Middle frontal gyrus (tissue), 1 donor: ENCODE measurements at regions not wholly inside any gene's neighbourhood (a gene's known extent, or its start where the extent isn't known, plus 50 kb on each side); places are given as distances from the start of the nearest gene placed in this dataset.
"Not testable (repeated sequence)": the region's sequence is repeated elsewhere in the genome, so short reads cannot be mapped to it uniquely, and the experiment has no call there.

Experiments
- DNase-seq: peaks from one replicate; pipeline ENCODE4 v3.0.0-alpha.2; 2015; ENCODE audit warnings: low spot score; ENCODE audit errors: extremely low spot score

DNA sequence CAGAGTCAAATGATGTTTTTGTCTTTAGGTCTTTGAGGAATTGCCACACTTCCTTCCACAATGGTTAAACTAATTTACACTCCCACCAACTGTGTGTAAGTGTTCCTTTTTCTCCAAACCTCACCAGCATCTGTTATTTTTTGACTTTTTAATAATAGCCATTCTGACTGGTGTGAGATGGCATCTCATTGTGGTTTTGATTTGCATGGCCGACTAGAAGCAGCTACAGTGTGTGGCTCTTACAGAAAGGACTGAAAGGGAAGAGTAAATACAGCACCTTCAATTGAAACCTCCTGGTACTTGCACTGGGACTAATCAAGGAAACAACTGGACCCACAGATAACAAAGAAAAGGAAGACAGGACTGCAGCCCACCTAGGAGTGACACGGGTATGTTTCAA lies 668.0 kb upstream of the RGS18 start:
- DNase-seq: no peak

DNA sequence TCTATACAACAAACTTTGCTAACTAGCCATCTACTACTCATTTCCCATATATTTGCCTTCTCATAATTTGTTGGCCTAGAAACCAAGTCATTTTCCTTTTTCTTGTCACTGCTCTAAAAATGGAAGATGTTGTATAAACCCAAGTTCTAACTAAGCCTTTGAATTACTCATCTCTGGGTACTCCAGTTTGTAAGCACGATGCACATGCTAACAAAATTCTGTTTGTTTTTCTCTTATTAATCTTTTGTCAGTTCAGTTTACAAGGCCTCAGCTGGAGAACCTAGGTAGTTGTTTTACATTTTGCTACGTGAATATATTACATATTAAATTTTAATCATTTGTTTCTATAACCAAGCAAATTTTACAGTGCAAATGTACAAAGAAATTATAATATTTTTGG lies 663.2 kb upstream of the RGS18 start:
- DNase-seq: no peak

DNA sequence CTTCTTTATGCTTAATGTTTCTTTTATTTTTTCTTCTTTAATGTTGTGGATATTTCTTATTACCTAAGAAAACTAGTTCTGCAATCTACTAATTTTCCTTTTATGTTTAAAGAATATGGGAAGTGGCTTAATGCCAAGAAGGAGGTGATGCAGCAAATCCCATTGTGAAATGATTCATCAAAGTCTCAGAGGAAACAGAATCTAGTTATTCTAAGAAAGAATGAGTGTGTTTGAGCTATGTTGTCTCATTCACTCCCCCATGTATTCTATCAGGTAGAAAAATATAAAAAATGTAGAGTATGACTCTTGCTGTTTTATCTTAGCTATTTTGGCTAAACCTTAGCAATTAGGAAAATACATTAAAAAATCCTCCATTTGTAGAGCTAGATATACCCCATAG lies 659.9 kb upstream of the RGS18 start:
- DNase-seq: no peak

DNA sequence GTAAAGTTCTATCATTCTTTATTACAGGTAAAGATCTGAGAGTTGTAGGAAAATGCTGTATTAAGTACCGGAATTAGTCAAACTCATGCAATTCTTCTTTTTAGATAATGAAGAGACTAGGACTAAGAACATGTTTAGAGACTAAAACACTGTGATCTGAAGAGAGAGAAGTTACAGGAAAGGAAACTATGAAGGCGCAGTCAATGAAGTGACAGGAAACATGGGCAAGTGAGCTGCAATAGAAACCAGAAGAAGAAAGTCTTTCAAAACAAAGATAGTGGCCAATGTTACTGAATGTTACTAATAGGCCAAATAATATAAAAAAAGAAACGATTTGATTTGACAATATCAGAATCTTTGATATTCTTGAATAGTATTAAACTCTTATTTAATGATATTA lies 659.4 kb upstream of the RGS18 start:
- no peak for DNase-seq

DNA sequence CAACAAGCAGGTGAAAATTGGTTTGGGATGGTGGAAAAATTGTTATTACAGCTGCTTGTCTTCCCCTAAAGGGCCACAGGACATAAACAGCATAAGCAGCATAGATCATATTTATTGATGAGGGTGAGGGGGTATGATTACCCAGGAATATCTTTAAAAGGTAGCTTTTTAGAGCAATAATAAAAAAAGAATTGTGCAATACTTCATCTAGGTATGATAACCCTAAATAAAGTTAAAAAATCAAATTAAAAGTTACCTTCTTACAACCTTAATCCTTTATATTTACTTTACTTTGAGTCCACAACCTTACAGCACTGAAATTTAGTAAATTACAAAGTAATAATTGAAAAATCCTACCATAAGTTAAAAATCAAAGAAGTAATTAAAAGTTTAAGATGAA lies 653.3 kb upstream of the RGS18 start:
- DNase-seq: no peak

DNA sequence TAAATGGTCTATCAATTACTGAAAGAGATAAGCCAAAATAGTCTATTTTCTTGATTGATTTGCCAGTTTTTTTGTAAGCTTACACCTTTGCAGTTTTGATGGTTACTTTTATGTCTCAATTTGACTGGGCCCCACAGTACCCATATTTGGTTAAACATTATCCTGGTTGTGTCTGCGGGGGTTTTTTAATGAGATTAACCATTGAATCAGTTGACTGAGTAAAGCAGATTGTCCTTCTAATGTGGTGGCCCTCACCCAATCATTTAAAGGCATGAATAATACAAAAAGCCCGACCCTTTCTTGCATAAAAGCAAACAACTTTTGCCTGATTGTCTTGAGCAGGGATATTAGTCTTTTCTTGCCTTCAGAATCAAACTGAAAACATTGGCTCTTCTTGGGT lies 650.0 kb upstream of the RGS18 start:
- no peak for DNase-seq

DNA sequence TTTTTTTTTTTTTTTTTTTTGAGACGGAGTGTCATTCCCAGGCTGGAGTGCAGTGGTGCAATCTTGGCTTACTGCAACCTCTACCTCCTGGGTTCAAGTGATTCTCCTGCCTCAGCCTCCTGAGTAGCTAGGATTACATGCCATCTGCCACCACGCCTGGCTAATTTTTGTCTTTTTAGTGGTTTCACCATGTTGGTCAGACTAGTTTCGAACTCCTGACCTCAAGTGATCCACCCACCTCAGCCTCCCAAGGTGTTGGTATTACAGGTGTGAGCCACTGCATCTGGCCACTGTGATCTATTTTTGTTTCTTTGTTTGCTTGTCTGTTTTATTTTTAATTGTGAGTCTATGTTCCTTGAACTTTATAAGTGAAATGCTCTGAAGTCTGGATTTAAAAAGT lies 646.8 kb upstream of the RGS18 start:
- not testable (repeated sequence) for DNase-seq

DNA sequence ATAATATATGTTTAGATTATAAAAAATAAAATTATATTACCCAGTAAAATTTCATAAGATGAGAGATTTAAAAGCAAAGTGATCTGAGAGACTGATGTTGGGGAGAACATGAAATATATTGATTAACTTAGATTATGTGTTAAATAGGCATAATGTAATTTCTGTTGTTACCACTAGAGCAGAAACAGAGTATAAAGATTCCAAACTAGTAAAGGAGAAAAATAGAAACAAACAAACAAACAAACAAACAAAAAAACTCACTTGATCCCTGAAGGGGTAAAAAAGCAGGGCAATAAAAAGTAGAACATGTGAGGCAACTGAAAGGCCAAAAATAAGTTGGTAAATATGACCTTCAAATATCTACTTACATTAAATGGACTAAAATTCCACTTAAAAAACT lies 640.4 kb upstream of the RGS18 start:
- DNase-seq: no peak

DNA sequence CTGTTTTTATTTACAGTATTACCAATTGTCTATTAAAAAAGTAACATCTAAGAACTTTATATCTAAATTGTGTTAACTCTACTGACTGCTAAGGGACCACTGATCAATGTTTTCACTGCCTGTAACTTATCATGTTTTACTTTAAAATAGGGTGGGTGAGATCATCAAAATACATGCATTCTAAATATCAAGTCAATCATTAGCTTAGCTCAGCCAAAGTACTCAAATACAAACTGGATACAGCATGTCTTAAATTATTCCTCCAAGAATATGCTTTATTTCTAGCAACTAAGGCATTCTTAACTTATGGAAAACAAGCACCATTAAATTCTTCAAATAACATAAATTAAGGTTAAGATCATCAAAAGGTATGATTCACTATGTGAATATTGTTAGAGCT lies 638.7 kb upstream of the RGS18 start:
- no peak for DNase-seq

DNA sequence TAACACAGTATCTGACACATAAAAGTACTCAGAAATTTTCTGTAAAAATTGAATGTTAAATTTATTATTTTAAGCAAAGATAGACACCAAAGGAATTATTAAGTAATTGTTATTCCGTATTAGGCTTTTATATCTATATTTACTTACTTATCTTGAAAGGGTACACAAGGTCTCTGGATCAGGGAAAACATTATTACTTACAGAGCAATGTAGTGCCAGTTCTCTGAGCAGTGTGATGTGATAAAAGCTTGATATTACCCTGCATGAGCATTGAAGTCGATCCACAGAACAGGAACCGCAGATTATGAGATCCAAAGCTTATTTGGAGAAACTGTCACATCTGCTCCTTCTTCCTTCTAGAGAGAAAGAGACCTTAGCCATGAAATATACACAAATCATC lies 637.9 kb upstream of the RGS18 start:
- DNase-seq: no peak

DNA sequence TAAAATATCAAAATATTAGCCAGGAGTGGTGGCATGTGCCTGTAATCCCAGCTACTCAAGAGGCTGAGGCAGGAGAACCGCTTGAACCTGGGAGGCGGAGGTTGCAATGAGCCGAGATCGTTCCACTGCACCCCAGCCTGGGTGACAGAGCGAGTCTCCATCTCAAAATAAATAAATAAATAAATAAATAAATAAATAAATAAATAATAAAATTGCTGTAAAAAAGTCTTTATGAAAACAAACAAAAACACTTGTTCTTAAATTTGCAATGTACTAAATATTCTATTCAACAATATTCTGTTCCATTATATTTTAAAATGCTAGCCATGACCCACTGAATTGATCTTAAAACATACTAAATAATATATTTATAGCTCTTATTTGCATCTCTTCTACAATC lies 632.3 kb upstream of the RGS18 start:
- not testable (repeated sequence) for DNase-seq

DNA sequence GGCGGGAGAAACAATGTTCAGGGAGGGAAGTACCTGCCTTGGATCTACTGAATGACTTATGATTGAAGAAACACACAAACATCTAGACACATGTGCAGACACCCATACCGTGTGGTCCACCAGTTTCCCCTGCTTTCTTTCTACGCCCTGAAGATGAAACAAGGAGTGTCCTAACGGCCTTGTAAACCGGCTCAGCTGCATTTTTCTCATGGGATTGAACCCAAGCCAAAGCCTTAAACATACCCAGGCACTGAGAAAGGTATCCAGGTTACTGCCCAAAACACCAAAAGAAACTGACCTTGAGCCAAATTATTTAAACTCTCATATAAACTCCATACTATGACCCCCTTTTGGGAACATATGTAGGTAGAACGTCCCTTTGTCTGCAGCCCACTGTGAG lies 630.0 kb upstream of the RGS18 start:
- DNase-seq: no peak

DNA sequence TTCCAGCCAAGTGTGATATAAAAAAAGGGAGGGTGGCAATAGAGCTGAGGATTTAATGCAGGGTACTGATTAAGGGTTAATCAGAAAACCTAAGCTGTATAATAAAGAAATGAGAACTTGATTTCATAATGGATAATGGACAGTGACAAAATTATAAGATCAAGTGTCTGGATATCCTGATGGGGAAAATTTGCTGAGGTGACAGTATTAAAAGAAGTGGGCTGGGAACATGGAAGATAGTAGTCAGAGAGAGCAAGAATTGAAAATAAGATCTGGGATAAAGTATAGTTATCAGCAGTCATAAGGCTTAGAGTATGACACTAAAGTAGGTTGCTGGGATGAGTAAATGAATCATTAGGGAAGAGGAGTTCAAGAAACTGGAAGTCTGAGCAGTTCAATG lies 627.3 kb upstream of the RGS18 start:
- no peak for DNase-seq

DNA sequence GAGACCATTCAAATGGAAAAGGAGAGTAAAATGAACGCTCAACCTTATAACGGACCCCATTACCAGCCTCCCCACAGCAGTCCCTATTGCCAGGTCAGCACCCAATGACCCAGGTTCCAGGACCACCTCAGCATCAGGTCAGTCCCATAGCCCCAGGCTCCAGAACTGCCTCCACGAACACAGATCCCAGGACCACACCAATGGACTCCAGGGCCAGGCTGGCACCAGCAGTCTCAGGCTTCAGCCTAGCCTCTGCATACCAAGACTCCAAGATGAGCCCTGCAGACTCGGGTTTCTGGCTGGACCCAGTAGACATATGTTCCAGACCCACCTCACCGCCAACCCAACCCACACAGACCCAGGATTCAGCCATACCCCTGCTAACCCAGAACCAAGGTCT lies 625.0 kb upstream of the RGS18 start:
- no peak for DNase-seq

DNA sequence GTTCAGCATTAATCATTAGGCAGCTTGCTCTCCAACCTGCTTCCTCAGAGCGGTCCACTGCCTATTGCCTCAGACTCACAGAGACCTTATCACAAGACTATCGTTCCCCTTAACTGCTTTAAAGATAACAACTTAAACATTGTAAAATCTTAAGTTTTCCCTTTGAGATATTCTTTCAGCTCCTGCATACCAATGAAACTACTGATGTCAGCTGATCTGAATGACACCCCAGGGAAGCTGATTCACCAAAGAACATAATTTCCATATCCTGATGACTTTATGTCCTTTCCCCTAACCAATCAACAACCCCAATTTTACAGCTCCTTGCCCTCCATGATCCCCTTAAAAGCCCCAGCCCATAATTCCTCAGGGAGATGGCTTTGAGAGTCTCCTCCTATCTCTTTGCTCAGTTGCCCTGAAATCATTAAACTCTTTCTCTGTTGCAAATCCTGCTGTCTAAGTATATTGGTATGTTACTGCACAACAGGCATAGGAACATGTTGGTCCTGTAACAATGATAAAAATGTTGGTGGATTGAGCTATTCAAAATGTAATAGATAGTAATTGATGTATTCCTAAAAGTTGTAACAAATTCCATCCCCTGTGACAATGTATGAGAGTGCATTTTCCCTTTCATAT lies 621.4 kb upstream of the RGS18 start:
- DNase-seq: no peak

DNA sequence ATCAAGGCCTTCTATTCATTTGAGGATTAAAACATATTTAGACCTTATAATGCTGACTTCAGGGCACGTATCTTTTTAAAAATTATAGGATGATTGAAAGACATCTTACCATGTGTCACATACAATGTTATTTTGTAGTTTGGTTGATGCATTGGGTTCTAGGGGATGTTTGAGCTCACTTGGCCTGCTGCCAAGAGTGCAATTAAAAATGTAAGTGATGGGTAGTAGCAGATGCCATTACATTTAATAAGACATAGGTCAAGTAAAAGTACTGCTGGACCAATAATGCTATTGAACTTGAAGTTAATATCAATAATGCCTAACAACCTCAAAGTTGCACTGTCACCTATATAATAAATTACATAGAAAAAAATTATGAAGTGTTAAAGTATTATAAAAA lies 616.5 kb upstream of the RGS18 start:
- DNase-seq: no peak

DNA sequence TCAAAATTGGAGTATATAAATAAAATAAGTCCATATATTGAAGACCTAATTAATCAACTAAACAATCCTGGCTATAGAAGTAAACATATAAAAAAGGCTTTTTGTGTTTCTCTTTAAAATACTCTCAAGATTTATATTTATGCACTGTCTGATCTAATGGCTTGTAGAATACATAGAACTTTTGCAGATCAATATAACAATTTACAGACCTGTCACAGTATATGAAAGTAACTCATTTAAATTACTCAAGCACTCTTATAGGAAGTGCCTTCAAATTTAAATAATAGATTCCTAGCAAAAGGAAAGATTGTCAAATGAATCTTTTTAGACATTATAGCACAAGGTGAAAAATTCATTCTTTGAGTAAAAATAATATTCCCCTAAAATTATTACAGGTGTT lies 615.8 kb upstream of the RGS18 start:
- no peak for DNase-seq

DNA sequence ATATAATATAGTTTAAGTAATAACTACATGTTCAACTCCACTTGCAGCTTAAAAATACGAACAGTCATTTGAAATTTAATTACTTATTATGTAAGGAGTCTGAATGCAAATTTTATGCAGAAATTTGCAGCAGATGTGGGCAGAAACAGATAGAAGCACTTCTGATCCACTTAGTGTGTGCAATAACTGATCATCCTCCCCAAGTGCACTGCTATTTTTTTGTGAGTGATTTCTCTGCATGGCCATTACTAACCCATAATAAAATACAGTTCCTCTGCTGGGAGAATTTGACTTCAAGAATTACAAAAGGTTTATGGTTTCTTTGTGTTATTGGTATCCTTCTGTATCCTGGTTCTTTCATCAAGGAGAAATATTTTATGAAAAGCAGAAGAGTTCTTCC lies 611.5 kb upstream of the RGS18 start:
- no peak for DNase-seq

DNA sequence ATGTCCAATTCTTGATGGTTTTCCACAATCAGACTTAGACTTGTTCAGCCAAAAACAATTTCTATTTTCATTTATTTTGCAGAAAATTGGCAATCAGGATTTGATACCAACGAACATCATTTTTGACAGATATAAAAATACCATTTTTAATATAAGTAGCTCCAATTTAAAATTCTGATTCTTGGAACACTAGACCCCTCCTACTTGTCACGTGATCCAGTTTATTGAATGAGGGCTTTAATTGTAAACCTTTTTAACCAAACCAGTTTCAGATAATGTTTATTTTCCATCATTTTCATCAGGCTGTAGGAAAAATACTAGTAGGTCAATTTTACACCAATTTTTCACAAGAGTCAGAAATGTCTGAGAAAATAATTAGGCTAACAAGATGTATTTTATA lies 607.2 kb upstream of the RGS18 start:
- DNase-seq: no peak

DNA sequence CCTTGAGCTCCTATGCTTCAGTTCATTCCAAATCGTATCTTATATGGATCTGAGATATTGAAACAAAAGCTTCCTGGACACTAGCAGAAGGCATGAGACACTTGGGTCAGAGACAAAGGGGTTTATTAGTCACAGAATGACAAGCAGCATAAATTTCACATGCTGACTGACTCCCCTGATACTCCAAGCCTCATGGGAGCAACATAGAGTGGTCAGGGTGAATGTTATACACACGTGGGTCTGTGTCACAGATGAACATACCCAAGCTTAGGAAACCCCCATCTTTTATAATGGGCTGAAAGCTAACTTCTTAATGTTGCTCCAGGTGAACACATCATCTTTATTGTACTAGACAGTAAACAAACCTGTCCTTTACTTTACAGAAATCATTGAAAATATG lies 599.9 kb upstream of the RGS18 start:
- no peak for DNase-seq

DNA sequence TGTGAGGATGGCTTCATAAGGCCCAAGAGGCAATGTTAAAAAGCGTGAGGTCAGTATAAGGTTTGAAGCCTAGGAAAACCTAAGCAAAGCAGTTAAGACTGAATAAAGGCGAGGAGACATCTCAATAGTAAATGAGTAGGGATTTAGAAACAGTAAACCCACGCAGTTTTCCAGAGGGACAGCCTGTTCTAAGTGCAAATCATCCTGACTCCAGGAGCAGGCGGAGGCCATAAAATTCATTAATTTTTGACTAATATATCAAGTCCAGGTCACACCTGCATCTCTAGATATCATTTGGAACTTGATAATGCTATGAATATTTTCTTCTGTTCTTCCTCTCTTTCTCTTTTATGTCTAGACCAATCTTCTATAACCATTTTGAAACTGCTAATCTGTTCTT lies 597.0 kb upstream of the RGS18 start:
- no peak for DNase-seq

DNA sequence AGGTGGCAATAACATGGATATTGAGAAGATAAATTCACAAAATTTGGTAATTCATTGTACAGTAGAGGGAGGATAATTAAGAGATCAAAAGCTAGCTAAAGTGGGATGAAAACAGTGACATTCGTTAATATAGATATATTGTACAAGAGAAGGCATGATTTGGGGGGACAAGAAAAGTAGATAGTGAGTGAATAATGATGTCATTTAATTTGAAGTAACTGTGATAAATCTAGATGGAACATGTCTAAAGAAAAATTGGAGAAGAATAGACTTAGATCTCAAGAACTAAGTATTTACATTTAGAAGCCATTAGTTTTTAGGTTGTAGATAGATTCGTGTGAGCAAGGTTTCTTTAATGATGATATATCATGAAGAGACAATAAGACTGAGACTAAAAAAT lies 594.0 kb upstream of the RGS18 start:
- no peak for DNase-seq

DNA sequence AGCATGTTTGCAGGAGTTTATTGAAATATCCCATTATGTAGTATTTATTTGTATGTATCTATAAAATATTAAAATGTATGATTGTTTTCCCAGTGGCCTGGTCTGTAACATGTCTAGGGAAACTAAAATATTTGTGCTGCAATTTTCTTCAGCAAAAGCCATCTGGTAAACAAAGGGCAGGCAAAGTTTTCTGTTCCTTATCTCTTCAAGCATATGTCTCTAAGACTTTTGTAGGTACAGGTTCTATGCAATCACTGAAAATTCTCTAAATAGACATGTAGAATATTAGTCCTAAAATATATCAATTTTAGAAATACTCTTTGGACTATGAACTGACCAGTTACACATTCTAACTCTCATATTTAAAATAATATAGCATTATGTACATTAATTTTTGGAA lies 585.8 kb upstream of the RGS18 start:
- no peak for DNase-seq

DNA sequence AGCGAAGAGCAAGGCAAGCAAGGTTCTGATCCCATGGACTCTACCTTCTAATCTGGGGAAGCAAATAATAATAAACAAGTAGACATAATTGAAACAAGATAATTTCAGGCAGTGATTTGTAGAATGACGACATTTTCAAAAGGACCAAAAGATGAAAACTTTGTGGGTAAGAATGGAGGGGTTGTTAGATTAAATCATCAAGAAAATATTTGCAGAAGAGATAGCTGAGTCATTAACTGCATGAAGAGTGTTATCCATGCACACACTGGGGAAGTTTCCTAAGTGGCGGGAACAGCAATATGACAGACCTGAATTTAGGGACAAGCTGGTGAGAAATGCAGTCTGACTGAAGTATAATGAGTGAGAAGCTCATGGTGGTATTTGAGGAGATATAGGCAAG lies 583.1 kb upstream of the RGS18 start:
- DNase-seq: no peak
